ENCODE measurements at regions not wholly inside any gene's neighbourhood (a gene's known extent, or its start where the extent isn't known, plus 50 kb on each side); places are given as distances from the start of the nearest gene placed in this dataset.

- DNase-seq: peak; percentile 60
Measured at GRCh38 chr9:4382722-4383317, 83.0 kb upstream of the GLIS3 start.

- DNase-seq: no peak
Measured at GRCh38 chr9:4381744-4382143, 81.9 kb upstream of the GLIS3 start.

GRCh38 chr9:4380406-4380805, 80.5 kb upstream of the GLIS3 start:
- DNase-seq: no peak

- DNase-seq: peak; percentile 73
Measured at GRCh38 chr9:4375424-4376200, 75.7 kb upstream of the GLIS3 start.

GRCh38 chr9:4371108-4371507, 71.2 kb upstream of the GLIS3 start:
- no peak for DNase-seq

GRCh38 chr9:4370501-4370900, 70.6 kb upstream of the GLIS3 start:
- DNase-seq: no peak

- DNase-seq: peak; percentile 19
Measured at GRCh38 chr9:4366591-4367330, 66.9 kb upstream of the GLIS3 start.

GRCh38 chr9:4365055-4365454, 65.2 kb upstream of the GLIS3 start:
- no peak for DNase-seq

- no peak for DNase-seq
Measured at GRCh38 chr9:4362281-4362680, 62.4 kb upstream of the GLIS3 start.

- DNase-seq: no peak
Measured at GRCh38 chr9:4359016-4359415, 59.1 kb upstream of the GLIS3 start.

GRCh38 chr9:4357929-4358328, 58.1 kb upstream of the GLIS3 start:
- no peak for DNase-seq

- DNase-seq: no peak
Measured at GRCh38 chr9:4356306-4356705, 56.4 kb upstream of the GLIS3 start.

GRCh38 chr9:4353236-4353635, 53.4 kb upstream of the GLIS3 start:
- no peak for DNase-seq

GRCh38 chr9:4349816-4350418, 50.0 kb upstream of the GLIS3 start:
- no peak for DNase-seq

Data from eye (tissue), 1 donor.